NCI-H2107 (cell line): ENCODE measurements at regions not wholly inside any gene's neighbourhood (a gene's known extent, or its start where the extent isn't known, plus 50 kb on each side); places are given as distances from the start of the nearest gene placed in this dataset.

ENCODE experiments used
- DNase-seq: peaks from one replicate; lab custom pipeline; 2025; lab: John Stamatoyannopoulos, UW

GRCh38 chr14:101025696-101026095 is 122.2 kb upstream of the RTL1 start:
- no peak for DNase-seq

GRCh38 chr14:101026341-101026740 is 122.8 kb upstream of the RTL1 start:
- no peak for DNase-seq

GRCh38 chr14:101027291-101027690 is 123.8 kb upstream of the RTL1 start:
- no peak for DNase-seq

- DNase-seq: no peak
These were observed 124.4 kb upstream of the RTL1 start for GRCh38 chr14:101027966-101028365.

GRCh38 chr14:101028971-101029667 is 125.6 kb upstream of the RTL1 start:
- DNase-seq: peak; percentile 77

- no peak for DNase-seq
These were observed 126.3 kb upstream of the RTL1 start for GRCh38 chr14:101029668-101030290.

GRCh38 chr14:101030586-101030985 is 127.1 kb upstream of the RTL1 start:
- DNase-seq: no peak

GRCh38 chr14:101031186-101031585 is 127.7 kb upstream of the RTL1 start:
- DNase-seq: no peak

- no peak for DNase-seq
These were observed 128.2 kb upstream of the RTL1 start for GRCh38 chr14:101031721-101032120.

GRCh38 chr14:101032433-101032832 is 128.9 kb upstream of the RTL1 start:
- DNase-seq: no peak

GRCh38 chr14:101033006-101033405 is 129.5 kb upstream of the RTL1 start:
- DNase-seq: no peak

- no peak for DNase-seq
These were observed 130.1 kb upstream of the RTL1 start for GRCh38 chr14:101033446-101034165.

GRCh38 chr14:101034986-101035385 is 131.5 kb upstream of the RTL1 start:
- DNase-seq: no peak

GRCh38 chr14:101035466-101036225 is 132.1 kb upstream of the RTL1 start:
- no peak for DNase-seq

- DNase-seq: no peak
These were observed 133.7 kb upstream of the RTL1 start for GRCh38 chr14:101037021-101037817.

- DNase-seq: no peak
These were observed 135.7 kb upstream of the RTL1 start for GRCh38 chr14:101039031-101039754.

- no peak for DNase-seq
These were observed 136.2 kb upstream of the RTL1 start for GRCh38 chr14:101039755-101040138.

GRCh38 chr14:101040538-101041442 is 137.3 kb upstream of the RTL1 start:
- no peak for DNase-seq

- DNase-seq: no peak
These were observed 140.4 kb upstream of the RTL1 start for GRCh38 chr14:101043891-101044290.

- no peak for DNase-seq
These were observed 141.2 kb upstream of the RTL1 start for GRCh38 chr14:101044741-101045140.
